ENCODE measurements at regions not wholly inside any gene's neighbourhood (a gene's known extent, or its start where the extent isn't known, plus 50 kb on each side); places are given as distances from the start of the nearest gene placed in this dataset.

DNA sequence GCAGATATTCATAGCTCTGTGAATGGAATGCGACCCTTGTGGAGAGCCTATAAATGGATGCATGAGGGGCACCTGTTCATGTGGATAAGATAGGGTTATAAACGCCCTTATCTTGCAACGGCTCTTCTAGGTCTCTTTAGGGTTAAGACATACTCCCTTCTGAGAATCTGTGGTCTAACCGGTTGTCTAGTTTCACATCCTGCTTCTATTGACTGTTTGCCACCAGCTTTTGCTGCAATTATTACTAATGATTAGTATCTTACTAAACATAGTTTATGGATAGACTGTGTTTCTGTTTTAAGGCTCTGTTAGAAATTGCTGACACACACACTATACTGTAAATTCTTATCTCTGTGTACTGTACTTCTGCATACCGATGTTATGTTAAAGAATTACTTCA, 198.9 kb upstream of the CYLC2 start:
- H3K4me3 ChIP-seq (ENCODE audit: low read depth, low read length) = no peak overlapping the region

DNA sequence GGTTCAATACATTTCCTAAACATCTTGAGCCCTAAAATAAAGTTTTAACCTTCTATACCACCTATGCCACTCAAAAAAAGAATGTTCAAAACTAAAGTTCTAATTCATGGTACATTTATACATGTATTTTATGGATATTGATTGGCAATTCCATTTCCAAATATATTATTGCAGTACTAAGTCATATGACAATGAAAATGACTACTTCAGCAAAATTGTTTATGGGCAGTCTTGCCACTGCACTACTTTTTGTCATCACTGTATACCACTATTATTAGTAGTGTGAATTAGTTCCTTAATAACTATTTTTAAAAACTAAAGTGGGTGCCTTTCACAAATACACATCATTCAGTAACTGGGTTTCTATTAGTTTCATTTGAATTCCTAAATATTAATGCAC, 199.6 kb upstream of the CYLC2 start:
- no peak for ATAC-seq (ENCODE audit: low read depth in 2 of 2)
- Histone ChIP-seq H3K9me3 (ENCODE audit: control insufficient read depth in 2 of 2, low read length in 2 of 2) (no peaks in the 10 kb centered on the region), H3K4me1 (ENCODE audit: control insufficient read depth, insufficient read depth, low read length, poor library complexity, severe bottlenecking) (no peaks in the 10 kb centered on the region), H3K4me3 (ENCODE audit: low read depth, low read length) (no peak overlapping the region), H3K36me3 (ENCODE audit: control insufficient read depth, insufficient read depth, low read length) (no peaks in the 10 kb centered on the region), H3K27ac (ENCODE audit: insufficient read depth, low read length, poor library complexity, severe bottlenecking) (no peak overlapping the region), H3K27me3 (ENCODE audit: control insufficient read depth, insufficient read depth, low read length) (no peaks in the 10 kb centered on the region)
- H3K27ac Mint-ChIP-seq = no peak overlapping the region
- H3K4me1 Mint-ChIP-seq = no peaks in the 10 kb centered on the region
- H3K9me3 Mint-ChIP-seq = peaks cover 0 to 15% (median 6%) of the 10 kb centered on the region in 7 donors
- no peak overlapping the region for H3K4me3 Mint-ChIP-seq
- DNase-seq = no peak
- H3K36me3 Mint-ChIP-seq = no peaks in the 10 kb centered on the region
- H3K27me3 Mint-ChIP-seq = no peaks in the 10 kb centered on the region

More for the DNA sequence above, 198.9 kb upstream of the CYLC2 start:
- H3K36me3 ChIP-seq (ENCODE audit: control insufficient read depth, insufficient read depth, low read length) = no peaks in the 10 kb centered on the region
- ATAC-seq (ENCODE audit: low read depth in 2 of 2) (no peak), DNase-seq (no peak)
- H3K9me3 ChIP-seq (ENCODE audit: control insufficient read depth in 2 of 2, low read length in 2 of 2) = no peaks in the 10 kb centered on the region
- no peaks in the 10 kb centered on the region for H3K4me1 ChIP-seq (ENCODE audit: control insufficient read depth, insufficient read depth, low read length, poor library complexity, severe bottlenecking)
- Mint-ChIP-seq H3K27ac (no peak overlapping the region), H3K9me3 (peaks cover 0 to 15% (median 6%) of the 10 kb centered on the region in 7 donors), H3K27me3 (no peaks in the 10 kb centered on the region), H3K36me3 (no peaks in the 10 kb centered on the region), H3K4me3 (no peak overlapping the region), H3K4me1 (no peaks in the 10 kb centered on the region)
- H3K27ac ChIP-seq (ENCODE audit: insufficient read depth, low read length, poor library complexity, severe bottlenecking) = no peak overlapping the region
- H3K27me3 ChIP-seq (ENCODE audit: control insufficient read depth, insufficient read depth, low read length) = no peaks in the 10 kb centered on the region

DNA sequence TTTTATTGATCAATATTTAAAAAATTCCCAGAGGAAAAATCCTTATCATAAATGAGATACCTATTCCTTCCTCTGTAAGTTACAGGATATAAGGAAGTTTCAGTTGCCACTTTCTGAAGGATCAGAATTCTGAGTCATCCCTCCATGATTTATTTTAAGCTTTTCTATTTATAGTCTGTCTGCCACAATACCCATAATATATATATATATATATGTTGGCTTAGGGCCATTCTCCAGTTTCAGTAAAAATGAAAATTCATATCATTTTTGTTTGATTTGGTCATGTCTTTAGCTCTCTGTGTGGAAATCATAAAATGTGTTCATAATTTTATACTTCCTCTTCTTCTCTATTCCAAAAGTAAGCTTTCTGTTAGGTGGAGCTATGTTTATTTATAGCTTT, 215.8 kb upstream of the CYLC2 start:
- ATAC-seq (ENCODE audit: low read depth in 2 of 2) (no peak), DNase-seq (no peak)
- H3K36me3 Mint-ChIP-seq = no peaks in the 10 kb centered on the region
- H3K4me3 Mint-ChIP-seq = no peak overlapping the region
- no peaks in the 10 kb centered on the region for H3K36me3 ChIP-seq (ENCODE audit: control insufficient read depth, insufficient read depth, low read length)
- H3K27ac ChIP-seq (ENCODE audit: insufficient read depth, low read length, poor library complexity, severe bottlenecking) = no peak overlapping the region
- no peaks in the 10 kb centered on the region for H3K4me1 Mint-ChIP-seq
- H3K9me3 Mint-ChIP-seq = peaks cover 0 to 7% (median 3%) of the 10 kb centered on the region in 7 donors
- H3K27me3 Mint-ChIP-seq = no peaks in the 10 kb centered on the region
- no peaks in the 10 kb centered on the region for H3K27me3 ChIP-seq (ENCODE audit: control insufficient read depth, insufficient read depth, low read length)
- peaks cover 0 to 2% of the 10 kb centered on the region in 2 experiments for H3K9me3 ChIP-seq (ENCODE audit: control insufficient read depth in 2 of 2, low read length in 2 of 2)
- no peaks in the 10 kb centered on the region for H3K4me1 ChIP-seq (ENCODE audit: control insufficient read depth, insufficient read depth, low read length, poor library complexity, severe bottlenecking)
- H3K4me3 ChIP-seq (ENCODE audit: low read depth, low read length) = no peak overlapping the region
- no peak overlapping the region for H3K27ac Mint-ChIP-seq

DNA sequence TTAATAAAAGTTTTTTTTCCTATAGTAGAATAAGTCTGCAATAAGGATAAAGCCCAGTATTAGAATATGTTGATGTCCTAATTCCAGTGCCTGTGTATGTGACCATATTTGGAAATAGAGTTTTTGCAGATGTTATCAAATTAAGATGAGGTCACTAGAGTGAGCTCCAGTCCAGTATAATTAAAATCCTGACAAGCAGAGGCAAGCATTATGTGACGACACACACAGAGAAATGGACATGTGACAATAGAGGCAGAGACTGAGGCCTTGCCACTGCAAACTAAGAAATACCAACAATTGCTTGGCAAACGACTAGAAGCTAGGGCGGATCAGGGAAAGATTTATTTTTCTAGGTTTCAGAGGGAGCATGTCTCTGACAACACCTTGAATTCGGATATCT, 216.4 kb upstream of the CYLC2 start:
- H3K36me3 ChIP-seq (ENCODE audit: control insufficient read depth, insufficient read depth, low read length) = no peaks in the 10 kb centered on the region
- no peak overlapping the region for H3K27ac ChIP-seq (ENCODE audit: insufficient read depth, low read length, poor library complexity, severe bottlenecking)
- no peaks in the 10 kb centered on the region for H3K36me3 Mint-ChIP-seq
- H3K4me1 ChIP-seq (ENCODE audit: control insufficient read depth, insufficient read depth, low read length, poor library complexity, severe bottlenecking) = no peaks in the 10 kb centered on the region
- ATAC-seq (ENCODE audit: low read depth in 2 of 2) (no peak), DNase-seq (no peak)
- H3K4me3 ChIP-seq (ENCODE audit: low read depth, low read length) = no peak overlapping the region
- no peaks in the 10 kb centered on the region for H3K27me3 ChIP-seq (ENCODE audit: control insufficient read depth, insufficient read depth, low read length)
- H3K4me1 Mint-ChIP-seq = no peaks in the 10 kb centered on the region
- no peak overlapping the region for H3K4me3 Mint-ChIP-seq
- H3K9me3 ChIP-seq (ENCODE audit: control insufficient read depth in 2 of 2, low read length in 2 of 2) = peaks cover 0 to 2% of the 10 kb centered on the region in 2 experiments
- H3K9me3 Mint-ChIP-seq = peaks cover 0 to 7% (median 3%) of the 10 kb centered on the region in 7 donors
- no peaks in the 10 kb centered on the region for H3K27me3 Mint-ChIP-seq
- H3K27ac Mint-ChIP-seq = no peak overlapping the region

DNA sequence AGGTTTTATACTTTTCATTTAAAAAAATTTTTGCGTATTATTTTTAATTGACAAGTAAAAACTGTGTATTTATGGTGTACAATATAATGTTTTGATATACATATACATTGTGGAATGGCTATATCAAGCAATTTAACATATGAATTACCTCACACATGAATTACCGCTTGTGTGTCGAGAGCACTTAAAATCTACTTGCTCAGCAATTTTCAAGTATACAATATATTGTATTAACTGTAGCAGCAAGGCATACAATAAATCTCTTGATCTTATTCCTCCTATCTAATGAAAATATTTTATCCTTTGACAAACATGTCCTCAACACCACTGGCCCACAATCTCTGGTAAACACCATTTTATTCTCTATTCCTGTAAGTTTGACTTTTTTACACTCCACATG, 224.4 kb upstream of the CYLC2 start:
- no peak overlapping the region for H3K27ac Mint-ChIP-seq
- Histone ChIP-seq H3K4me3 (ENCODE audit: low read depth, low read length) (no peak overlapping the region), H3K36me3 (ENCODE audit: control insufficient read depth, insufficient read depth, low read length) (no peaks in the 10 kb centered on the region), H3K4me1 (ENCODE audit: control insufficient read depth, insufficient read depth, low read length, poor library complexity, severe bottlenecking) (no peaks in the 10 kb centered on the region), H3K27me3 (ENCODE audit: control insufficient read depth, insufficient read depth, low read length) (no peaks in the 10 kb centered on the region), H3K9me3 (ENCODE audit: control insufficient read depth in 2 of 2, low read length in 2 of 2) (no peaks in the 10 kb centered on the region), H3K27ac (ENCODE audit: insufficient read depth, low read length, poor library complexity, severe bottlenecking) (no peak overlapping the region)
- H3K4me1 Mint-ChIP-seq = no peaks in the 10 kb centered on the region
- no peaks in the 10 kb centered on the region for H3K36me3 Mint-ChIP-seq
- DNase-seq = no peak
- peaks cover 0 to 7% (median 5%) of the 10 kb centered on the region in 7 donors for H3K9me3 Mint-ChIP-seq
- H3K4me3 Mint-ChIP-seq = no peak overlapping the region
- ATAC-seq (ENCODE audit: low read depth in 2 of 2) = no peak
- H3K27me3 Mint-ChIP-seq = no peaks in the 10 kb centered on the region

DNA sequence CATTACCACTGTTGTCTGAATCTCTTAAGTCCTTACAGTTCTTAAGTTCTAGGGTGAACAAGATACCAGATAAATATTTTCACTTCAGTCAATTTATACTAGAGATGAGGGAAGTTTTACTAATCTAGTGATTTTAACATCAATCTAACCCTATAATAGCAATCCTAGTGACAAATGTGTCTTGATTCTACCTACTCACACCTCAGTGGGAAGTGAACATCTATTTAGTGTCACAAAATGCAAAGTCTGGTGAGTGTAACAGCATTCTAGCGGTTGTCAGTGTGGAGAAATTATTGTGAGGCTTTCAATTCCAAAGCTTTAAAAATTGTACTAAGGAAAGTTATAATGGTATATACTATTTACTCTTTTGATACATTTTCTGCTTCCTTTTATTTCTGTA, 225.8 kb upstream of the CYLC2 start:
- Mint-ChIP-seq H3K4me3 (no peak overlapping the region), H3K4me1 (no peaks in the 10 kb centered on the region), H3K27ac (no peak overlapping the region), H3K36me3 (no peaks in the 10 kb centered on the region), H3K27me3 (no peaks in the 10 kb centered on the region), H3K9me3 (peaks cover 0 to 7% (median 5%) of the 10 kb centered on the region in 7 donors)
- Histone ChIP-seq H3K9me3 (ENCODE audit: control insufficient read depth in 2 of 2, low read length in 2 of 2) (no peaks in the 10 kb centered on the region), H3K27me3 (ENCODE audit: control insufficient read depth, insufficient read depth, low read length) (no peaks in the 10 kb centered on the region), H3K4me1 (ENCODE audit: control insufficient read depth, insufficient read depth, low read length, poor library complexity, severe bottlenecking) (no peaks in the 10 kb centered on the region), H3K36me3 (ENCODE audit: control insufficient read depth, insufficient read depth, low read length) (no peaks in the 10 kb centered on the region), H3K27ac (ENCODE audit: insufficient read depth, low read length, poor library complexity, severe bottlenecking) (no peak overlapping the region), H3K4me3 (ENCODE audit: low read depth, low read length) (no peak overlapping the region)
- ATAC-seq (ENCODE audit: low read depth in 2 of 2) (no peak), DNase-seq (no peak)

DNA sequence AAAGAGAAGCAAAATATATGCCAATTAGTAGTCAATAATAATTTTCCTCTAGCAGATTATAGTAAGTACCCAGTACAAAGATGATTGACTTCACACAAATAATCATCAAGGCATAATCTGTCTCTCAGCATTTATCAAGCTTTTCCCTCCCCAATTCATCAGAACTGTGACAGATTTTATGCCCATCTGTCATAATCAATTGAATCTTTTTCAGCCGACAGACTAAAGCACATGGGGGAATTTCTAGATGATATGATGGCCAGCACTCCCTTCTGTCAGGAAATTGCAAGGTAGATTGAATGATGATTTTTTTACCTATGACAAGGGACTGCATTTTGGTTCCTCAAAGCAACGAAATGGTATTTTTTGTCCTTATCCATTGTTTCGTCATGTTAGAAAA, 227.1 kb upstream of the CYLC2 start:
- Mint-ChIP-seq H3K9me3 (peaks cover 1 to 11% (median 6%) of the 10 kb centered on the region in 7 donors), H3K4me3 (no peak overlapping the region), H3K36me3 (no peaks in the 10 kb centered on the region), H3K4me1 (no peaks in the 10 kb centered on the region), H3K27ac (no peak overlapping the region), H3K27me3 (no peaks in the 10 kb centered on the region)
- H3K36me3 ChIP-seq (ENCODE audit: control insufficient read depth, insufficient read depth, low read length) = no peaks in the 10 kb centered on the region
- no peak overlapping the region for H3K4me3 ChIP-seq (ENCODE audit: low read depth, low read length)
- DNase-seq = no peak
- H3K27me3 ChIP-seq (ENCODE audit: control insufficient read depth, insufficient read depth, low read length) = no peaks in the 10 kb centered on the region
- no peaks in the 10 kb centered on the region for H3K4me1 ChIP-seq (ENCODE audit: control insufficient read depth, insufficient read depth, low read length, poor library complexity, severe bottlenecking)
- no peaks in the 10 kb centered on the region for H3K9me3 ChIP-seq (ENCODE audit: control insufficient read depth in 2 of 2, low read length in 2 of 2)
- ATAC-seq (ENCODE audit: low read depth in 2 of 2) = no peak
- no peak overlapping the region for H3K27ac ChIP-seq (ENCODE audit: insufficient read depth, low read length, poor library complexity, severe bottlenecking)

DNA sequence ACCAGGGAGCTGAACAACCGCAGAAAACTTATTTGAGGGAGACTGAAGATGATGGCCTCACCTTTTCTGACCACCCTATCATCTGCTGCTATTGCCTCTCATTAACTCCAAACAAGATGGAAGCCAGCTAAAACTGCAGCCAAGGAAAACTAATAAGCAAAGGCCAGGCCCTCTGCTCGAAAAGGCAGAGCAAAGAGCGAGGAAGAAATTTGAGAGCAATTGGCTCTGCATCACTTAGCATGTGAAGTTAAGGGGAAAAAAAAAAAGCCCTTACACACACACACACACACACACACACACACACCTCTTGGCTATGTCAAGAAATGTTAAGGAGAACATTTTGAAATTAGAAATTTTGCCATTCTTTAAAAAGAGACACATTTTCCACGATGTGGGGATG, 228.1 kb upstream of the CYLC2 start:
- Mint-ChIP-seq H3K27me3 (no peaks in the 10 kb centered on the region), H3K4me3 (no peak overlapping the region), H3K36me3 (no peaks in the 10 kb centered on the region), H3K27ac (no peak overlapping the region), H3K9me3 (peaks cover 1 to 13% (median 6%) of the 10 kb centered on the region in 7 donors), H3K4me1 (no peaks in the 10 kb centered on the region)
- H3K27ac ChIP-seq (ENCODE audit: insufficient read depth, low read length, poor library complexity, severe bottlenecking) = no peak overlapping the region
- H3K36me3 ChIP-seq (ENCODE audit: control insufficient read depth, insufficient read depth, low read length) = no peaks in the 10 kb centered on the region
- DNase-seq (no peak), ATAC-seq (ENCODE audit: low read depth in 2 of 2) (no peak)
- H3K9me3 ChIP-seq (ENCODE audit: control insufficient read depth in 2 of 2, low read length in 2 of 2) = no peaks in the 10 kb centered on the region
- no peaks in the 10 kb centered on the region for H3K27me3 ChIP-seq (ENCODE audit: control insufficient read depth, insufficient read depth, low read length)
- H3K4me1 ChIP-seq (ENCODE audit: control insufficient read depth, insufficient read depth, low read length, poor library complexity, severe bottlenecking) = no peaks in the 10 kb centered on the region
- no peak overlapping the region for H3K4me3 ChIP-seq (ENCODE audit: low read depth, low read length)
